ENCODE measurements at regions not wholly inside any gene's neighbourhood (a gene's known extent, or its start where the extent isn't known, plus 50 kb on each side); places are given as distances from the start of the nearest gene placed in this dataset.
A peak's percentile ranks its signal among the peaks of the same experiment; 100 is the strongest.

GRCh38 chr3:75012791-75013331, 398.4 kb upstream of the CNTN3 start:
- no peak for TF ChIP-seq CTCF (IDR thresholded peaks at IDR 0.05)
- no peaks in the 10 kb centered on the region for H3K36me3 ChIP-seq
- H3K27me3 ChIP-seq = peaks cover 0 to 5% of the 10 kb centered on the region in 2 donors
- H3K4me1 ChIP-seq = no peaks in the 10 kb centered on the region
- H3K27ac ChIP-seq = no peak overlapping the region
- intact Hi-C loops (cut with DNase I) = no loop called here
- no peaks in the 10 kb centered on the region for H3K9me3 ChIP-seq
- H3K4me3 ChIP-seq = no peak overlapping the region
- DNase-seq = no peak
- ATAC-seq = no peak

- intact Hi-C loops (cut with DNase I) = no loop called here
- Histone ChIP-seq H3K4me1 (no peaks in the 10 kb centered on the region), H3K9me3 (no peaks in the 10 kb centered on the region), H3K27me3 (peaks cover 0 to 6% of the 10 kb centered on the region in 2 donors), H3K4me3 (no peak overlapping the region), H3K27ac (no peak overlapping the region), H3K36me3 (no peaks in the 10 kb centered on the region)
- DNase-seq (no peak), ATAC-seq (no peak)
- no peak for TF ChIP-seq CTCF (IDR thresholded peaks at IDR 0.05)
Measured at GRCh38 chr3:75014008-75014407, 399.5 kb upstream of the CNTN3 start.

GRCh38 chr3:75015280-75015679, 400.8 kb upstream of the CNTN3 start:
- H3K27ac ChIP-seq = no peak overlapping the region
- no peak overlapping the region for H3K4me3 ChIP-seq
- no peak for TF ChIP-seq CTCF (IDR thresholded peaks at IDR 0.05)
- peak; percentile 43 for ATAC-seq
- no peaks in the 10 kb centered on the region for H3K4me1 ChIP-seq
- DNase-seq = no peak
- peaks cover 0 to 6% of the 10 kb centered on the region in 2 donors for H3K27me3 ChIP-seq
- no peaks in the 10 kb centered on the region for H3K9me3 ChIP-seq
- H3K36me3 ChIP-seq = no peaks in the 10 kb centered on the region
- intact Hi-C loops (cut with DNase I) = no loop called here

- H3K36me3 ChIP-seq = no peaks in the 10 kb centered on the region
- ATAC-seq = no peak
- H3K27ac ChIP-seq = no peak overlapping the region
- no peak overlapping the region for H3K4me3 ChIP-seq
- TF ChIP-seq CTCF (IDR thresholded peaks at IDR 0.05) = no peak
- intact Hi-C loops (cut with DNase I) = no loop called here
- H3K9me3 ChIP-seq = peaks cover 0 to 3% of the 10 kb centered on the region in 2 donors
- no peaks in the 10 kb centered on the region for H3K4me1 ChIP-seq
- DNase-seq = no peak
- no peaks in the 10 kb centered on the region for H3K27me3 ChIP-seq
Measured at GRCh38 chr3:75035146-75035545, 420.7 kb upstream of the CNTN3 start.

- no peaks in the 10 kb centered on the region for H3K27me3 ChIP-seq
- H3K27ac ChIP-seq = no peak overlapping the region
- no peak for TF ChIP-seq CTCF (IDR thresholded peaks at IDR 0.05)
- intact Hi-C loops (cut with DNase I) = no loop called here
- H3K9me3 ChIP-seq = peaks cover 0 to 28% of the 10 kb centered on the region in 2 donors
- no peaks in the 10 kb centered on the region for H3K36me3 ChIP-seq
- H3K4me3 ChIP-seq = no peak overlapping the region
- ATAC-seq = no peak
- no peaks in the 10 kb centered on the region for H3K4me1 ChIP-seq
- DNase-seq = no peak
Measured at GRCh38 chr3:75042941-75043340, 428.5 kb upstream of the CNTN3 start.

Data from left lung (tissue), 4 donors.